AG04450 (cell line): ENCODE measurements at regions not wholly inside any gene's neighbourhood (a gene's known extent, or its start where the extent isn't known, plus 50 kb on each side); places are given as distances from the start of the nearest gene placed in this dataset.
"Not testable (repeated sequence)": the region's sequence is repeated elsewhere in the genome, so short reads cannot be mapped to it uniquely, and the experiment has no call there.

Source experiments
- CTCF ChIA-PET: fragments of 300-600, 350-600 bp; formaldehyde crosslinking; extraction: SDS; loops from one replicate; lab custom pipeline; 2022; ENCODE audit warnings: antibody characterized with exemption, inconsistent platforms; lab: Charles Lee
- POLR2A ChIA-PET: fragments of 350-600 bp; formaldehyde crosslinking; extraction: SDS; loops from one replicate; lab custom pipeline; 2021; ENCODE audit warnings: antibody characterized with exemption, inconsistent platforms; lab: Yijun Ruan, JAX
- DNase-seq: peaks from one replicate; pipeline ENCODE4 v3.0.0-alpha.2; 2011; ENCODE audit warnings: low read depth, low spot score
- H3K27ac ChIP-seq: one replicate; pipeline ENCODE4 v1.5.1; 2012; ENCODE audit warnings: low read depth, low read length, control low read depth
- H3K27me3 ChIP-seq: one replicate; pipeline ENCODE4 v1.6.0; 2012; ENCODE audit warnings: low read length; ENCODE audit not compliant: control insufficient read depth, insufficient read depth
- H3K4me3 ChIP-seq: 2 replicates; pipeline ENCODE4 v1.5.1; 2011; ENCODE audit warnings: mild to moderate bottlenecking, low read depth, low read length, control low read depth
- H3K9me3 ChIP-seq: 2 replicates; pipeline ENCODE4 v1.5.1; 2012; ENCODE audit warnings: low read length; ENCODE audit not compliant: control insufficient read depth, insufficient read depth
- TF ChIP-seq, protein P1 (sequence below): IDR thresholded peaks from 2 replicates; pipeline ENCODE4 v1.5.1; 2011; ENCODE audit warnings: low read depth, low read length, control low read depth, inconsistent platforms

DNA sequence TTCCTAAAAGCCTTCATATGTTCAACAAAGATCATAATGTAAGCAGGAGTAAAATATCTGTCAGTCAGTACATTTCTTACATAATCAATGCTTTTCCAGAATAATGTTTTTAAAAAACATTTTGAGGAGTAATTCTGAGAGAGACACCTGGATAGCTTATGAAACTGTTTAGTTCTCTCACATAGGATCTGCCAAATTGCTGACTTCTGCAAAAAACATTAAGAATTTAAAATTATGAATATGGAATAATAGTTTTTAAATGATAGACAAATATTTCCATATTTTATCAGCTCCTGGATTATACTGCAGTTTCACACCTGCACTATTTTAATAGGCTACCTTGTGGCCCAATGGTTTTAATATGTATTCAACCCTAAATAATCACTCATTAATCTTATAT lies 142.7 kb upstream of the RUNX1 start:
- no peak for DNase-seq
- H3K9me3 ChIP-seq: peaks cover 2% of the 10 kb centered on the region; the same call in 1 of the 2 replicates
- no peak overlapping the region for H3K27ac ChIP-seq
- H3K27me3 ChIP-seq: no peaks in the 10 kb centered on the region
- TF ChIP-seq, protein P1, sequence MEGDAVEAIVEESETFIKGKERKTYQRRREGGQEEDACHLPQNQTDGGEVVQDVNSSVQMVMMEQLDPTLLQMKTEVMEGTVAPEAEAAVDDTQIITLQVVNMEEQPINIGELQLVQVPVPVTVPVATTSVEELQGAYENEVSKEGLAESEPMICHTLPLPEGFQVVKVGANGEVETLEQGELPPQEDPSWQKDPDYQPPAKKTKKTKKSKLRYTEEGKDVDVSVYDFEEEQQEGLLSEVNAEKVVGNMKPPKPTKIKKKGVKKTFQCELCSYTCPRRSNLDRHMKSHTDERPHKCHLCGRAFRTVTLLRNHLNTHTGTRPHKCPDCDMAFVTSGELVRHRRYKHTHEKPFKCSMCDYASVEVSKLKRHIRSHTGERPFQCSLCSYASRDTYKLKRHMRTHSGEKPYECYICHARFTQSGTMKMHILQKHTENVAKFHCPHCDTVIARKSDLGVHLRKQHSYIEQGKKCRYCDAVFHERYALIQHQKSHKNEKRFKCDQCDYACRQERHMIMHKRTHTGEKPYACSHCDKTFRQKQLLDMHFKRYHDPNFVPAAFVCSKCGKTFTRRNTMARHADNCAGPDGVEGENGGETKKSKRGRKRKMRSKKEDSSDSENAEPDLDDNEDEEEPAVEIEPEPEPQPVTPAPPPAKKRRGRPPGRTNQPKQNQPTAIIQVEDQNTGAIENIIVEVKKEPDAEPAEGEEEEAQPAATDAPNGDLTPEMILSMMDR: no peak
- ChIA-PET POLR2A (no interaction called here), CTCF (no interaction called here)
- H3K4me3 ChIP-seq: no peak overlapping the region

DNA sequence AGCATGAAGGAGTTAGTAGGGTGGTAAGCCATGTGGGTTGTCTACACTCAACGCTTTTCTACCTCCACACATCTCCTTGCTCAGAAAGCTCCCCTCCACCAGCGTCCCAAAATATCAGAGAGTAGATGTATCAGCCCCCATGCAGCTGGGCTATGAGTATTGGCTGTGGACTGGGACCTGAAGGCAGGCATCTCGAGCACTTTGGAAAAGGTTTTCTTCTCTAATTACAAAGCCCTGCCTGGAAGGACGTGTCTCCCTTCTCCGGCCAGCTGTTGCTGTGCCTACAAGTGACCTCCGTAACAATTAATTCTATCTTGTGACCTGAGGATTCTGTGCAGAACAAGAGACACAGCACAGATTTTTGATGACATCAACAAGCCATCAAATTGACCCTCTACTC lies 142.0 kb upstream of the RUNX1 start:
- ChIA-PET CTCF (no interaction called here), POLR2A (interaction anchor here (0.6 to 2.4 kb wide), 2 partner anchors 10 to 18 kb away, joined by 3 to 10 read pairs; no protein-coding TSS in a partner anchor)
- Histone ChIP-seq H3K4me3 (no peak overlapping the region), H3K27me3 (no peaks in the 10 kb centered on the region), H3K27ac (no peak overlapping the region), H3K9me3 (peaks cover 2% of the 10 kb centered on the region; the same call in 1 of the 2 replicates)
- TF ChIP-seq, protein P1: no peak
- no peak for DNase-seq

GRCh38 chr21:35190201-35190701 lies 141.1 kb upstream of the RUNX1 start:
- Histone ChIP-seq H3K4me3 (no peak overlapping the region), H3K27me3 (no peaks in the 10 kb centered on the region), H3K9me3 (no peaks in the 10 kb centered on the region; the same call in 1 of the 2 replicates), H3K27ac (no peak overlapping the region)
- TF ChIP-seq, protein P1: no peak
- ChIA-PET POLR2A (interaction anchor here (0.9 to 2.4 kb wide), 2 partner anchors 19 to 143 kb away, joined by 3 to 10 read pairs; no protein-coding TSS in a partner anchor), CTCF (interaction anchor here (2.0 kb wide), 1 partner anchor 445 kb away, joined by 6 read pairs; no protein-coding TSS in a partner anchor)
- DNase-seq: no peak

DNA sequence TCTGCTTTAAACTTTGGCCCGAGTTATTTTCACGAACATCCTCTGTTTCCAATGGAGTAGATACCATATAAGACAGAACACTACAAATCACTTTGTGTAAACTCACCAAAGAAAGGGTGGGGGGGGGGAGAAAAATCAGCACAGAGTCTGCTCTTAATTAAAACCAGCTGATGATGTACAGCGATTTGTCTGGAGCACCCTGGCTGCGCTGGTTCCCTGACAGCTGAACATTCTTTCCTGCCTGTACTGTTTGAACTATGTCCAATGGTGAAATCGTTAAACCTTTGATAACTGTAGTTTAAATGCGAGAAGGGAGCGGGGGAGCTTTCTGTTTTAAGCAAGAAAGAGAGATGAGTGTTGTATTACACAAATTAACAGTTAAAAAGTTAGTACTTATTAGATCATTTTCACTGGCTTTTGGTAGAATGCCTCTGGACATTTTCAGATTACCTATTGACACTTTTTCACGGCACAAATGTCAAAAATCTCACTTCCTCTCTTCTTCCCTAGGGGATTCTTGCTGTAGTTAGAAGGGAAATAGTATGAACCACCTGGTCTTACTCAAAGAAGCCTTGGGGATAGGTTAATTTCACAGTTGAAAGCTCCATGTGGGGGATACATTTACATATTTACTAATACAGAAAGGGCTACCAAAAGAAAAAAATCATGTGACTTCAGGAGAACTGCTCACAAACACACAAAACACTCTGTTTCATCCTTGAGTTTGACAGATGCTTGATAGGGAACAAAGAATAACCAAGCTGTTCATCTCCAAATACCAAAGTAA lies 140.2 kb upstream of the RUNX1 start:
- Histone ChIP-seq H3K9me3 (no peaks in the 10 kb centered on the region), H3K4me3 (peak overlapping the region; percentile 11; the same call in 1 of the 2 replicates), H3K27ac (no peak overlapping the region), H3K27me3 (no peaks in the 10 kb centered on the region)
- CTCF ChIA-PET: interaction anchor here (1.0 to 2.0 kb wide), 3 partner anchors 13 to 444 kb away, joined by 3 to 6 read pairs (median 4); no protein-coding TSS in a partner anchor
- TF ChIP-seq, protein P1: no peak
- peak; percentile 87 for DNase-seq
- POLR2A ChIA-PET: interaction anchor here (0.9 to 2.4 kb wide), 3 partner anchors 20 to 142 kb away, joined by 3 to 10 read pairs (median 3); no protein-coding TSS in a partner anchor

- CTCF ChIA-PET: interaction anchor here (0.6 kb wide), 1 partner anchor 116 kb away, joined by 7 read pairs; no protein-coding TSS in a partner anchor
- H3K27ac ChIP-seq, POLR2A ChIA-PET, H3K4me3 ChIP-seq, H3K27me3 ChIP-seq, H3K9me3 ChIP-seq, DNase-seq: not testable (repeated sequence)
Measured at GRCh38 chr21:35183389-35183788, 134.3 kb upstream of the RUNX1 start.
